Stimulated activated CD4-positive, alpha-beta T cell treated with anti-CD3 and anti-CD28 coated beads, TNF-alpha, amount 100 ng/mL, for 1 hour (primary cell): ENCODE measurements at regions not wholly inside any gene's neighbourhood (a gene's known extent, or its start where the extent isn't known, plus 50 kb on each side); places are given as distances from the start of the nearest gene placed in this dataset.
"Not testable (repeated sequence)": the region's sequence is repeated elsewhere in the genome, so short reads cannot be mapped to it uniquely, and the experiment has no call there.

Experiments used
- DNase-seq, 3 donors: peaks; one replicate each; pipeline ENCODE4 v3.0.0-alpha.2; 2020; ENCODE audit warnings: low read depth in 3 of 3, low spot score in 1 of 3

DNA sequence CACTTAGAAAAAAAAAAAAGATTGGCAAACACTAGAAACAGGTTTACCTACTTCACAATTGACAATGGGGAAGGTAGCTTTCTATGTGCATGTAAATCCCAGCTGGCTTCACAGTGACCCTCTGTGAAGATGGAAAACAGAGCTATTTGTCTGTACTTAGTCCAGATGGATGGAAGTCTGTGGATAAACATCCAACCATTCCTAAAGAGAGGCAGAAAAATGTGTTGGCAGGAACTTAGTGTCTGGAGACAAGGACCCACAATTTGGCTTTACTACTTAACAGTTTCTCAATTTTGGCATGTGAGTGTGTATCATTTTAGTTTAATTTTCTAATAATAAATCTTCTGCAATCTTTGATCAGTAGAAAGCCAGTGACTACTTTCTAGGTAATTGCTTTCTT lies 154.4 kb downstream of the RAD51AP2 start:
- DNase-seq = no peak

DNA sequence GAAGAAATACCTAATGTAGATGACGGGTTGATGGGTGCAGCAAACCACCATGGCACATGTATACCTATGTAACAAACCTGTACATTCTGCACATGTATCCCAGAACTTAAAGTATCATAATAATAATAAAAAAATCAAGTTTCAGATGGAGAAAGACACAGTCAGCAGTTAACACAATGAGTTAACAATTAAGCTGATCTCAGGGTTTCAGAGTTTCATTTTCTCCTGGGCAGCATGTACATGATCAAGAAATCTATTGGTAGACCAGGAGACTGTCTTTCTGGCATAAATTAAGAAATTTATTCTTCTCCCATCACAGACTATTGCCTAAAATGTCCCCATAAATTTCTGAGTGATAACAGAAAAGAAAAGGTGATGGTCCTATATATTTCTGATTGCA lies 155.3 kb downstream of the RAD51AP2 start:
- DNase-seq = no peak

DNA sequence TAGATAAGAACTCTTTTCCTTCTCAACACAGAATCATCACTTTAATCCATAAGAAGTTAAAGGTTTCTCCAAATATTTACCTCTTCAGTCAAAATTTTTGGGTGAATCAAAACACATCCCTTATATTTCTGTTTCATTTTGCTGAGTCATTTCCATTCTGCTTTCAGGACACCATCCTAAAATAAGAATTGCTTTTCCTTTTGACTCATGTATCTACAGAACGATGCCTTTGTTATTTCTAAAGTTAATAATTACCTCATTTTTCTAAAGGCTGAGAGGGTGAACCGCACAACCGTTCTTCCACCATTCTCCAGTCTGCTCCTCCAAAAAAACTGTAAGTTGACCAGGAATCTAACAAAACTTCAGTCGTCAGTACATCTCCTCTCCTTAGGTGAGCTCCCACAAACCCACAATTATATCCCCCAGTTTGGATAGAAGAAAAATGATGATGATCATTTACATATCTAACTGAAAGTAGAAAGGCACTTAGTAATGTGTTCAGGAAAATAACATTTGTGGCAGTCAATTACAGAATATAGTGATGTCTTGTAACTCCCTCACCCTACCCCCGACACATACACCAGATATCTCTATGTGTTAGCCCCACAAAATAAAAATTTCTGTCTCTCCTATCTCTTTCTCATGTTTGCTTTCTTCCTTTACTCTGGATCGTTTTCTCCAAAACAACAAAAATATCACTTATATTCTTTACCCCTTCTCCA lies 162.5 kb downstream of the RAD51AP2 start:
- DNase-seq = no peak

DNA sequence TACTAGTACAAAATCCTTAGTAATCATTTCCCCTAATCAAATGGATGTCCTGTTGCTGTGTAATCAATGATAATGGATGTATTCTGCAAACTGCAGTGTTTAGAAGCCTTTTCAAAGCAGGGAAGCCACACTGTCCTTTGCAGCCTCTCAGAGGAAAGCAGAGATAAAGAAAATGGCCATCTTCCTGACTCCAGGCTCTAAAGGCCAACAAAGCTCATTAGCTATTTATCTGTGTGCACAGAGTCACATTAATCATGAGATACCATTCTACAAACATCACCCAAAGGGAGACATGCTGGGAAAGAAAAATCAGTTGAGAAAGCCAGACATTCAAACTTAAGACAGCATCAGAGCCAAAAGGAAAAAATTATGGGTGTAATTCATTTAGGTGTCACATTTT lies 165.0 kb downstream of the RAD51AP2 start:
- DNase-seq = no peak

DNA sequence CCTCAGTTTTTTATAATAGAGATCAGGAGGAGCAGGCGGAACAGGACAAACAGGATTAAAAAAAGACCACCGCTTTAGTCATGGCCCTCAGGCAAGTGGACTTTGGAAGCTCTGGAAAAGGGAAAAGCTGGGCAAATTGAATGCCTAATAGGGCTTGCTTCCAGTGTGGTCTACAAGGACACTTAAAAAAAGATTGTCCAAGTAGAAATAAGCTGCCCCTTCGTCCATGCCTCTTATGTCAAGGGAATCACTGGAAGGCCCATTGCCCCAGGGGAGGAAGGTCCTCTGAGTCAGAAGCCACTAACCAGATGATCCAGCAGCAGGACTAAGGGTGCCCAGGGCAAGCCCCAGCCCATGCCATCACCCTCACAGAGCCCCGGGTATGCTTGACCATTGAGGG lies 175.5 kb downstream of the RAD51AP2 start:
- DNase-seq = not testable (repeated sequence)

DNA sequence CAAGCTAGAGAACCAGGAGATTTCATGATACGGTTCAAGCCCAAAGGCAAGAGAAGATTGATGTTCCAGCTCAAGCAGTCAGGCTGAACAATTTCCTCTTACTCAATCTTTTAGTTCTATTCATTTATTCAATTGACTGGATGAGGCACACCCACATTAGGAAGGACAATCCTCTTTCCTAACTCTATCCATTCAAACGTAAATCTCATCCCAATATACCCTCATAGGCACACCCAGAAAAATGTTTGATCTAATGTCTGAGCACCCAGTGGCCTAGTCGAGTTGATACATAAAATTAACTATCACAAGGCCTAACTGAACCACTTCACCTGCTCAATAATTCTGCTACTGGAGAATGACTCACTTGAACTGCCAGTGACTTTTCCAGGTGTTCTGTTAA lies 180.7 kb downstream of the RAD51AP2 start:
- DNase-seq = no peak

DNA sequence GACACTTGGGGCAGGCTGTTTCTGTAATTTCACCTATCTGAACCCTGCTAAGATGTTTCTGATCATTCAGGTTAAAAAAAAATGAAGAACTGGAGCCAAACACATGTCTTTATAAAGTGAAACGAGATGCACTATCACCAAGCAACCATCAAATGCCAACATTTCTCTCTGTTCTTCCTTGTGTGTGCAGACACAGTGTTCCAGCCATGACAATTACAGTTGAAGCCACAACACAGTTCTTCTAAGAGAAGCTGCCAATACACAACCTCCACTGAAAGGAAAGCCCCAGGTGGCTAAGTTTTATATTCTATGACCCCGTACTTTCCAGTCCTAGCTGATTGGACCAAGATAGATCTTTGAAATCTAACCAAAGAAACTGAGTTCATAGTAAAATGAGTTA lies 181.8 kb downstream of the RAD51AP2 start:
- no peak for DNase-seq

DNA sequence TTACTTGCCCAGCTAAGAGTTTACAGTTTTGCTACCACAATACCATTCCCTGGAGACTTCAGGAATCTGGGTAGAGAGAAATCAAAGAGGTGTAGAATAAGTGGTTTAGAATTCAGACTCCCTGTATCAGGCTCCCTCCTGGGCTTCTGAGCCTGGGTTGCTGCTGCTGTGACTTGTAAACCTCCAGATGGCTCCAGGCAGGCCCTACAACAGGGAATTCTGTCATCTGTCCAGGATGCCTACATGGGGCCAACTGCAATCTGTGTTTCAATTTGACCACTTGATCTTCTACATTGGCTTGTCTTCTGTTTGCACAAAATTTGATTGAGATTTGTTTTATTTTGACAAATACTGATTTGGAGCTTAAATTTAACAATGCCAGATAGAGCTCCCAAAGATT lies 183.9 kb downstream of the RAD51AP2 start:
- DNase-seq = no peak

DNA sequence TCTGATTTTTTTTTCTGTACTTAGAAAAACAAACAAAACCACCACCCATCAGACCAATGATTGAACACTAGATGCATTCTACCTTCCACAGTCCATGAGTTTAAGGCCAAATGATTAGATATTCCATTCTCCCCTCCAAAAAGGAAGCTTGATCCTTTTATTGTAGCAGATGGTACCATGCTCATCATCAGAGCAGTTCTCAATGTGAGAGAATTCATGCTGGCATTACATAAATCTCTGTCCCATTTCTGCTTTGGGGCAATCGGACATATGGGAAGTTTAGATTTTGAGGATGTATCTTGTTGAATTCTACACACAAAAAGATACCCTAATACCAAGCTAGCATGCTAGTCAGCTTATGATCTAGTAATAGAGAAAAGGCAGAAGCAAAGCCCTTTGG lies 186.6 kb downstream of the RAD51AP2 start:
- no peak for DNase-seq

DNA sequence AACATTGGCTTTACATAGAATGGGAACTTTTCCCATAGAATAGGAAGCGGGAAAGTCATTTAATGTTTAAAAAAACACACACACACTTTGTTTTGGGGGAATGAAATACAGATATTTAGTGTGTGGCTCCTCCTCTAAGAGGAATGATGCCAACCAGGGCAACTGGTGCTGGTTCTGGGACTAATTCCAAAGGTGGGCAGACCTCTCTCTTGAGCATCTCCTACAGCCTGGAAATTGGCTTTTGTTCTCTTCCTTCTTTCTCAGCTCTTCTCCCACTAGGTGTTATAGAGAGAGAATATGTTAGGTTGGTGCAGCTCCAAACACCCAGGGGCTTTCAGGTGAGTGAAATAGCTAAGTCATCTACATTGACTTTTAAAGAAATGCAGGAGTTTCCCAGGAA lies 190.1 kb downstream of the RAD51AP2 start:
- DNase-seq = no peak

DNA sequence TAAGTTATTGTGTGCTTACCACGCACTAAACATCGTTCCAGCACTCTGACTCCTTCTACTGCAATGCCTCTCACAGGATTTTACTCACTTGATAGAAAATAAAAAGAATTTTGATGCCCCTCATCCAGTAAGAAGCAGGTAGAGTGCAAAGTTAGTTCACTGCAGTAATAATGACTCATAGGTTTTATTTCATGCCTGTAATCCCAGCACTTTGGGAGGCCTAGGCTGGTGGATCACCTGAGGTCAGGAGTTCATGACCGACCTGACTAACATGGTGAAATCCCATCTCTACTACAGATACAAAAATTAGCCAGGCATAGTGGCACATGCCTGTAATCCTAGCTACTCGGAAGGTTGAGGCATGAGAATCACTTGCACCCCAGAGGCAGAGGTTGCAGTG lies 190.6 kb downstream of the RAD51AP2 start:
- no peak for DNase-seq

DNA sequence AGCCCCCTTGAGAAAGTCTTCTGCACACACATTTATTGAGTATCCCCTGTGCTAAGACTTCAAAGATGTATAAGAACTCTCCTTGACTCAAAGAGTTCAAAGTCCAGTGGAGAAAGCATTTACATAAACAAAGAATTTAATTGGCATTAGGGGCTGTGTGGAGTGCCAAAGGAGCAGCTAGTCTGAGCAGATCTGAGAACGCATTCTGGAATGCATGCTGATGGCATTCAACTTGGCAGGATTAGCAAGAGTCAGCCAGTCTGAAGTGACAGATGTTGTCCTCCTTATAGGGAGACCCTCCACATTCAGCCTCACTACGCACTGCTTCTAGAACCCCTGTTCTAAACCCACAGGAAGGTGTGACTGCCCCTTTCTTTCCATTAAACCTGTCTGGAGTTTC lies 191.5 kb downstream of the RAD51AP2 start:
- DNase-seq = no peak

DNA sequence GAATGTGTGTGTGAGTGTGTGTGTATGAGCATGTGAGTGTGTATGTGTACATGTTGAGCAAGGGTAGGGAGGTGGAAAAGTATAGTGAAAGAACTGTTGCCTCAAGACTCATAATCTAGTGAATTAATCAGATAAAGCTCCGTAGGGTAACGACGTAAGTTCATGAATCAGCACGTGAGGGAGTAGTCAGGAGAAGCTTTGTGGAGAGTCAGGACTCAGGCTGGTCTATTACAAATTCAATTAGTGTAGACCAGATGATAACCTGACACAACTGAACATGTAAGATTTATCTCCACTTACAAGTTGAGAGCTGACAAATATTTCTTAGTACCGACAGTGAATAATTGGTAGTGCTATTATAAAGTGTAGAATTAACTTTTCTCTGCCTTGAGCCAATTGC lies 194.5 kb downstream of the RAD51AP2 start:
- no peak for DNase-seq

DNA sequence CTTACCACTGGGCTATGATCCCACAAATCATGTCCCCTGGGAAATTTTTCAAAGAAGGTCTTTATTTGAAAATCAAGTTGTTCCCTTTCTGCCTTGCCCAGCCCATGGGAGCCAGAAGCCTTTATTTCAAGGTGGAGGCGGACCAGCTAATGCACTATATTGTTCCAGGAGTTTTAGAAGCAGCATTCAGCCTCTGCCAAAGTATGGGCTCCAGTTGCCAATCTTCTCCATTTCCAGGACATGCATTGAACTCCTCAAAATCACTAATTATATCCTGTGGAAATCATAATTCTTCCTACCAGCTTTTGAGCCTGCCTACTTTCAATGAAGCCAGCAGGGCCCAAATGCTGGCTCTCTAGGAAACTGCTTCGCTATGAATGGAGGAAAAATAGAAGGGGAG lies 195.8 kb downstream of the RAD51AP2 start:
- DNase-seq = no peak

DNA sequence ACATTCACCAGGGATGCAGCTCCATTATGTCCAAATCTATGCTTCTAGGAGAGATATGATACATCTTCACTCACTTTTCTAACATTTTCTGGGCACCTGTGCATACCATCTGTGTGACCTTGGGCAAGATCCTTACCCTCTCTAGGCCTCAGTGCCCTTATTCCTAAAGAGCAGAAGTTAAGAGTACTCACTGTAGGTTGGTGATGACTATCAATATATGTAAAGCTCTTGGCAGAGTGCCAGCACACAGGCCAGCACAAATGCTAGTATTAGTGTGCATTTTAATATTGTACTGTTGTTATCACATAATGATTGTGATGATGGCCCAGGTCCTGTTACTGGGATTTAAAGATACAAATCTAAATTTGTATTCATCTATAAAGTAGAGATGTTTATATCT lies 199.2 kb downstream of the RAD51AP2 start:
- DNase-seq = no peak

DNA sequence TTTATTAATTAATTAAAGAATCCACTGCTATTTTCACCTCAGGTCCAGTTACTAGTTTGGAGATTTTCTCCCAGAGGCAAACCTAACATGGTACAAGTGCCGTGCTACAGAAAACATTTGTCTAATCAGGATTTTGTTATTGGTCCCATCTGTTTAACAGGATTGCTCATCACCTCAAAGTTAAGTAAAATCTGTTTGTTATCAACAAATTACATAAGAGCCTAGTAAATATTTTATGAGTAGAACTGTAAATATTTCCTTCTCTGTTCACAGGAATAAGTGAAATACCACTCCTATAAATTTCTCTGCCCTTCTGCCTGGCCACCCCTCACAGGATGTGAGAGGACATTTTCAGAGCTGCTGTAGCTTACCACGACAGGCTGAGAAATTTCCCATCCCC lies 200.2 kb downstream of the RAD51AP2 start:
- DNase-seq = no peak

DNA sequence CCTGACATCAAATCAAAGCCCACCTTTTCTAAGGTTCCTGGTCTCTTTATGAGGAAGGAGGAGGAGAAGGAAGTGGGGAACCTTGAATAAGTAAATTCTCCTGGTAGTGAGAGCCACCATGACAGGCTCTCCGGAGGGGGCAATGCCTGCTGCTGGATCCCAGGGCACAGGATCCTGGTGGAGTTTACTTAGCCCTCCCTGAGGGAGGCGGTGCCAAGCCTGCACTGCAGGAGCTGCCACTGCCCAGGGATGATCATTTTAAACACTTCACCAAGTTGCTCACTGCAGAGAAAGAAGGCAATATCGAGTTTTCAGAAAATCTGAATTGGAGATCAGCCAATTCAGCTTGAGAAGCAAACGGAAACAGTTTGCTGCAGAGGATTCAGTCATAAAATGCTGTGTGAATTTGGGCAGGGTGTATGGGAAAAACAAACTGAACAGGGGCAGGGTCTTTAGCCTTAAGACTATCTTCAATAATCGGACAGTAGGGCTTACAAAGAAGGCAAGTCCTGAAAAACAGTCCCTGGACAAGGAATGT lies 200.7 kb downstream of the RAD51AP2 start:
- DNase-seq = no peak

DNA sequence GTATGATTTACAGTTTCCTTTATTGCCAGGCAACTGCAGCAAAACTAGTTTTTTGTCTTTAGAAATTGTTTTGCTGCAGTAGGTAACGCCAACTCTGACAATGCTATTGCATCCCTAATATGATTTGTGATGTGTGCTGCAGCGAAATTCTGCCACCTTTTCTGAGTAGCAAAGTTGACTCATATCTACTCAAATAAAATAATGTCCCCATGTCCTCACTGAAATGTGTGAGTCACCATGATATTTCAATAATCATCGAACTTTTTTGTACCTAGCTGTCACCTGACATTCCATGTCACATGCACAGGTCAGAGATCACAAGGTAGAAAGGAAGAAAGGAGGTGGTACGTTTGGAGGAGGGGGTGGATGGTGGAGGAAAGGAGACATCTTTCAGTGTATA lies 205.0 kb downstream of the RAD51AP2 start:
- no peak for DNase-seq

DNA sequence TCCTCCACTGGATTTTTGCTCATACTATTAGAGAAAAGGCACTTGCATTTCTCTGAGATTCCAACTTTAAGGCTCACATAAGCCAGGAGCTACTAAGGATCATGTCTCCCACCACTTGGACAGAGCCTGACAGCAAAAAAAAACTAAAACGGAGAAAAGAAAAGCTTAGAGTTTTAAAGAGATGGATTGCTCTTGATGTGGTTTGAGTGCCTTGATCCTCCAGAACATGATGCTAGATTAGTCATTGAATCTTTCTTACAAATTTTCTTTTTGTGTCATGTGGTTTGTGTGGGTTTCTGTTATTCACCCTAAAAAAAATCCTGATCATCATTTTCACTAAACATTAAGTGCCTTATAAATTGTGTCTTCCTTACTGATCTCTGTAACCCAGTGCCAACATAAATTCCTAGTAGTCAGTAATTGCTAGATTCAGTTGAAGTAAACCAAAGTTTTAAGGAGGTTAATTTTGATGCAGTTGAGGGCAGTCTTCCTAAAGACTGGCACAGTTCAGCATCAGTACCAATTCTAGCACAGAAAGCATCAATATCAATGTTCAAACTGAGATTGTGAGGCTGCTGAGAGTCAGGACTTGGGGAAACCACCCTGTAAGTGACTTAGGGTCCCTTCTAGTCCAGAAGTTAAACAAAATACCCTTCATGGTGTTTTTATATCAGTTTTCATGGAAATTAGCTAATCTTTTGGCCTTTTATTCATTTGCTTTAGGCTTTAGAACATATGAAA lies 206.3 kb downstream of the RAD51AP2 start:
- no peak for DNase-seq

DNA sequence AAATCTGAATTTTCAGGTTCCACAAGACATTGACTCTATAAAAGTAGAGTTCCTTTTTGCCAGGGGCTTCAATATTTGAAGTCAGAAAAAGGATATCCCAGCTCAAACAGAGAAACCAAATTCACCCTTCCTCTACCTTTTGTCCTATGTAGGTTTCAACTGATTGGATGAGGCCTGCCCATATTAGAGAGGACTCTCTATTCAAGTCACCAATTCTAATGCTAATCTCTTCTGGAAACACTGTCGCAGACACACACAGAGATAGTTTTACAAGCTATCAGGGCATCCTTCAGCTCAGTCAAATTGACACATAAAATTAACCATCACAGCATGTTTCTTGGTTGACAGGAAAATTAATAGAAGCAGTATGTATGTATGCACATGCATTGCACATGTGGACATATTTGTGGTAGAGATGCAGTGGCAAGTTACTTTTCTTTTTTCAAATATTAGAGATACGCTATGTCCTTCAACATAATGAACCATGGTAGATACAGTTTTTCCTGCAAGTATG lies 207.1 kb downstream of the RAD51AP2 start:
- no peak for DNase-seq

DNA sequence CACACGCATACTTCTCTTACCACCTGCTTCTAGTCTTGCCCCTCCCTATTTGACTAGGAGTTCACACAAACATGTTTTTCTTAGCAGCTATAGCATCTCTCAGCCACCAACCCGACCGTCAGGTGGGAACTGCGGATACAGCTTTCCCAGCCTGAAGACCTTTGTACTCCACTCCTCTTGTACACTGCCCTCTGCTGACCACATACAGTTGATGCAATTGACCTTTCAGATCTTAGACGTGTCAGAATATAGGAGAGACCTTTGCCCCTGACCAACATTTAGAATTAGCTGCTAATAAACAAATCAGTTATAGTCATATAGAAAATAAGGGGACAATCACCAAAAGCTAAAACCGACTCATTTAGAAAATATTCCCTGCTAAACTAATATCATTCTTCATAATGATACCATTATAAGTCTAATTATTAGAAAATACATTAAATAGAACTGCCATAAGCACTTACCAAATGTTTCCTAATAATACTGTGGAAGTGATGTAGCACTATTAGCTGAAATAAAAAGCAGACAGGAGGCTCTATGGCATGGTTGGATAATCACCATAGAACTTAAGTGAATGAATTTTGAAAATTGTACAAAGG lies 208.4 kb downstream of the RAD51AP2 start:
- no peak for DNase-seq

DNA sequence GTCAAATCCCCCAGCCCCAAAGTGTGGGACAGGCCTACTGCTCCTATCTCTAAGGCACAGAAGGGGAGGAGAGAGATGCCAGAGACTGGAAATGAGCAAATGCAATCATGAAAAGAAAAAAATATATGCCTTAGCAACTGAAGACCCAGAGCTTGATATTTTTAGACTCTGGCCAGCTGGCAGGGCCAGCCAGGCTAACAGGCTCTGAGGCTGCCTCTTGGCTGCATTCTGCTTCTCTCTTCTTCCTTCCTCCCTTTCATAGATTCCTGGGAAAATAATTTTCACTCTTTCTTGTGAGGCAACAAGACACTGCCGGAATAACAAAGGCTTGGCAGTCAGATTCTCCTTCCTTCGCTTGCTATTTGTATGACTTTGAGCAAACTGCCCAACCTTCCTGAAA lies 209.1 kb downstream of the RAD51AP2 start:
- DNase-seq = no peak
